Endodermal cell (in vitro differentiated cells): ENCODE measurements at regions not wholly inside any gene's neighbourhood (a gene's known extent, or its start where the extent isn't known, plus 50 kb on each side); places are given as distances from the start of the nearest gene placed in this dataset.

Source experiments
- DNase-seq: peaks from one replicate; pipeline ENCODE4 v3.0.0-alpha.2; 2017
- H3K27ac ChIP-seq: 2 replicates; pipeline ENCODE4 v1.5.1; 2013; ENCODE audit warnings: mild to moderate bottlenecking, low read depth, low read length, moderate library complexity
- H3K27me3 ChIP-seq: 2 replicates; pipeline ENCODE4 v1.6.1; 2013; ENCODE audit warnings: mild to moderate bottlenecking, low read length, moderate library complexity; ENCODE audit not compliant: insufficient read depth, control insufficient read depth, poor library complexity, severe bottlenecking
- H3K36me3 ChIP-seq: 2 replicates; pipeline ENCODE4 v1.7.0; 2013; ENCODE audit warnings: mild to moderate bottlenecking, low read length, moderate library complexity; ENCODE audit not compliant: control insufficient read depth, insufficient read depth
- H3K4me1 ChIP-seq: one replicate; pipeline ENCODE4 v1.7.0; 2013; ENCODE audit warnings: low read length; ENCODE audit not compliant: control insufficient read depth, insufficient read depth
- H3K4me3 ChIP-seq: 2 replicates; pipeline ENCODE4 v1.5.1; 2013; ENCODE audit warnings: mild to moderate bottlenecking, low read length, moderate library complexity
- H3K9ac ChIP-seq: 2 replicates; pipeline ENCODE4 v1.6.1; 2013; ENCODE audit warnings: mild to moderate bottlenecking, low read length, moderate library complexity; ENCODE audit not compliant: poor library complexity, severe bottlenecking; ENCODE audit errors: extremely low read depth
- H3K9me3 ChIP-seq: 2 replicates; pipeline ENCODE4 v1.6.1; 2013; ENCODE audit warnings: mild to moderate bottlenecking, low read length, moderate library complexity; ENCODE audit not compliant: control insufficient read depth
- H3K27ac Mint-ChIP-seq: 2 replicates; pipeline ENCODE4 v1.8.0; 2020; ENCODE audit warnings: mixed read lengths
- H3K27me3 Mint-ChIP-seq: 2 replicates; pipeline ENCODE4 v1.8.0; 2021; ENCODE audit warnings: mild to moderate bottlenecking, mixed read lengths; ENCODE audit not compliant: insufficient read depth
- H3K36me3 Mint-ChIP-seq: 2 replicates; pipeline ENCODE4 v1.8.0; 2020; ENCODE audit warnings: low read depth, mixed read lengths
- H3K4me1 Mint-ChIP-seq: 2 replicates; pipeline ENCODE4 v1.8.0; 2020; ENCODE audit warnings: mixed read lengths
- H3K4me3 Mint-ChIP-seq: 2 replicates; pipeline ENCODE4 v1.8.0; 2020; ENCODE audit warnings: mild to moderate bottlenecking, moderate library complexity, mixed read lengths
- H3K9me3 Mint-ChIP-seq: 2 replicates; pipeline ENCODE4 v1.8.0; 2020; ENCODE audit warnings: mild to moderate bottlenecking, mixed read lengths
- CTCF ChIP-seq: fragments of 200-600 bp; sonication (generic); conservative IDR thresholded peaks from 2 replicates; pipeline ENCODE4 v1.5.0; 2021; ENCODE audit warnings: antibody characterized with exemption, mild to moderate bottlenecking
- WGBS, 2 experiments: methylation state at CpG; one replicate each; pipeline versions ENCODE4 v1.1.5 to v1.1.7; 2013; ENCODE audit warnings: missing lambda C conversion rate in 2 of 2, mixed read lengths in 1 of 2; ENCODE audit not compliant: insufficient coverage in 1 of 2, insufficient read length in 1 of 2; 5-methylcytosine and 5-hydroxymethylcytosine counted together

- H3K9me3 Mint-ChIP-seq: peaks cover 5% of the 10 kb centered on the region
- H3K9ac ChIP-seq: no peak overlapping the region
- 52 to 61% methylated on average over 2 of the region's 2 CpGs for WGBS, 2 experiments
- H3K4me3 Mint-ChIP-seq: no peak overlapping the region
- H3K27me3 ChIP-seq: no peaks in the 10 kb centered on the region
- no peak overlapping the region for H3K27ac Mint-ChIP-seq
- TF ChIP-seq CTCF: no peak
- peaks cover 7% of the 10 kb centered on the region for H3K4me1 ChIP-seq
- H3K36me3 ChIP-seq: no peaks in the 10 kb centered on the region
- no peaks in the 10 kb centered on the region for H3K36me3 Mint-ChIP-seq
- H3K9me3 ChIP-seq: no peaks in the 10 kb centered on the region
- no peak for DNase-seq
- no peak overlapping the region for H3K27ac ChIP-seq
- no peaks in the 10 kb centered on the region for H3K27me3 Mint-ChIP-seq
- peaks cover 17% of the 10 kb centered on the region for H3K4me1 Mint-ChIP-seq
- no peak overlapping the region for H3K4me3 ChIP-seq
Observed at GRCh38 chr14:26846388-26846787, 248.6 kb upstream of the NOVA1 start.

DNA sequence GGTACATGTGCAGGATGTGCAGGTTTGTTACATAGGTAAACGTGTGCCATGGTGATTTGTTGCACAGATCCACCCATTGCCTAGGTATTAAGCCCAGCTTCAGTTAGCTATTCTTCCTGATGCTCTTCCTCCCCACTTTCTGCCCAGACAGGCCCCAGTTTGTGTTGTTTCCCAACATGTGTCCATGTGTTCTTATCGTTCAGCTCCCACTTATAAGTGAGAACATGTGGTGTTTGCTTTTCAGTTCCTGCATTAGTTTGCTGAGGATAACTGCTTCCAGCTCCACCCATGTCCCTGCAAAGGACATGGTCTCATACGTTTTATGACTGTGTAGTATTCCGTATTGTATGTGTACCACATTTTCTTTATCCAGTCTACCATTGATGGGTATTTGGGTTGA lies 251.7 kb upstream of the NOVA1 start:
- Histone ChIP-seq H3K27me3 (no peaks in the 10 kb centered on the region), H3K4me1 (no peaks in the 10 kb centered on the region), H3K36me3 (no peaks in the 10 kb centered on the region), H3K9ac (no peak overlapping the region), H3K4me3 (no peak overlapping the region), H3K27ac (no peak overlapping the region), H3K9me3 (no peaks in the 10 kb centered on the region)
- Mint-ChIP-seq H3K27me3 (no peaks in the 10 kb centered on the region), H3K4me3 (no peak overlapping the region), H3K27ac (no peak overlapping the region), H3K9me3 (peaks cover 5% of the 10 kb centered on the region), H3K4me1 (peaks cover 9% of the 10 kb centered on the region), H3K36me3 (no peaks in the 10 kb centered on the region)
- TF ChIP-seq CTCF: no peak
- DNase-seq: no peak
- WGBS, 2 experiments: 86 to 94% methylated on average over 2 to 4 of the region's 4 CpGs

DNA sequence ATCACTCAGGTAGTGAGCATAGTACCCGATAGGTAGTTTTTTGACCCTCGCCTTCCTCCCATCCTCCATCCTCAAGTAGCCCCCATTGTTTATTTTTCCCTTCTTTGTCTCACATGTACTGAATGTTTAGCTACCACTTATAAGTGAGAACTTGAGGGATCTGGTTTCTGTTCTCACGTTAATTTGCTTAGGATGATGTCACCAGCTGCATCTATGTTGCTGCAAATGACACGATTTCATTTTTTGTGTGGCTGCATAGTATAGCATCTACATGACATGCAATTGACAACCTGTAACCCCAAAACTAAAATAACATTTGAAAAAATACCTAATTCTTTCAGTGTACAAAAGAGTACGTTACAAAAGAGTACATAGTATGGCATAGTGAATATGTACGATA lies 254.0 kb upstream of the NOVA1 start:
- no peak overlapping the region for H3K27ac Mint-ChIP-seq
- WGBS, 2 experiments: 96 to 100% methylated on average over 3 to 6 of the region's 6 CpGs
- H3K9me3 Mint-ChIP-seq: peaks cover 5% of the 10 kb centered on the region
- no peak overlapping the region for H3K4me3 Mint-ChIP-seq
- Histone ChIP-seq H3K4me1 (no peaks in the 10 kb centered on the region), H3K9me3 (no peaks in the 10 kb centered on the region), H3K27me3 (no peaks in the 10 kb centered on the region), H3K36me3 (no peaks in the 10 kb centered on the region), H3K4me3 (no peak overlapping the region), H3K9ac (no peak overlapping the region), H3K27ac (no peak overlapping the region)
- DNase-seq: no peak
- no peaks in the 10 kb centered on the region for H3K36me3 Mint-ChIP-seq
- no peak for TF ChIP-seq CTCF
- no peaks in the 10 kb centered on the region for H3K27me3 Mint-ChIP-seq
- H3K4me1 Mint-ChIP-seq: no peaks in the 10 kb centered on the region
